Stimulated activated CD4-positive, alpha-beta T cell treated with anti-CD3 and anti-CD28 coated beads, Interleukin-2, amount 100 ng/mL, for 24 hours (primary cell): ENCODE measurements at regions not wholly inside any gene's neighbourhood (a gene's known extent, or its start where the extent isn't known, plus 50 kb on each side); places are given as distances from the start of the nearest gene placed in this dataset.
"Not testable (repeated sequence)": the region's sequence is repeated elsewhere in the genome, so short reads cannot be mapped to it uniquely, and the experiment has no call there.

Experiments used
- DNase-seq, 2 donors: peaks; one replicate each; pipeline ENCODE4 v3.0.0-alpha.2; 2020

- no peak for DNase-seq
Observed at GRCh38 chr12:84117190-84117589, 795.4 kb downstream of the SLC6A15 start.

- no peak for DNase-seq
Observed at GRCh38 chr12:84113666-84114065, 798.9 kb downstream of the SLC6A15 start.

- not testable (repeated sequence) for DNase-seq
Observed at GRCh38 chr12:84103886-84104285, 808.7 kb downstream of the SLC6A15 start.

GRCh38 chr12:84101963-84102362 lies 810.6 kb downstream of the SLC6A15 start:
- DNase-seq: not testable (repeated sequence)

- DNase-seq: not testable (repeated sequence)
Observed at GRCh38 chr12:84099591-84099990, 813.0 kb downstream of the SLC6A15 start.

GRCh38 chr12:84091651-84092050 lies 820.9 kb downstream of the SLC6A15 start:
- DNase-seq: no peak

DNA sequence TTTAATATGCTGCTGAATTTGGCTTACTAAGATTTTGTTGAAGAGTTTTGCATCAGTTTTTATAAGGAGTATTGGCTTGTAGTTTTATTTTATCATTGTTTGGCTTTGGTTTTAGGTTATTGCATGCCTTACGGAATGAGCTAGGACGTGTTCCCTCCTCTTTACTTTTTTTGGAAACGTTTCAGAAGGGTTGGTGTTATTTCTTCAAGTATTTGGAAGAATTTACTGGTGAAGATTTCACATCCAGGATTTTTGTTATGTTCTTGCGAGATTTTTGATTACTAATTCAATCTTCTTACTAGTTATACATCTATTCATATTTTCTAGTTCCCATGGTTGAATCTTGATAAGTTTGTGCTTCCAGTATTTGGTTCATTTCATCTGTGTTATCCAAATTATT lies 823.2 kb downstream of the SLC6A15 start:
- DNase-seq: no peak

- no peak for DNase-seq
Observed at GRCh38 chr12:84085046-84085445, 827.6 kb downstream of the SLC6A15 start.

DNA sequence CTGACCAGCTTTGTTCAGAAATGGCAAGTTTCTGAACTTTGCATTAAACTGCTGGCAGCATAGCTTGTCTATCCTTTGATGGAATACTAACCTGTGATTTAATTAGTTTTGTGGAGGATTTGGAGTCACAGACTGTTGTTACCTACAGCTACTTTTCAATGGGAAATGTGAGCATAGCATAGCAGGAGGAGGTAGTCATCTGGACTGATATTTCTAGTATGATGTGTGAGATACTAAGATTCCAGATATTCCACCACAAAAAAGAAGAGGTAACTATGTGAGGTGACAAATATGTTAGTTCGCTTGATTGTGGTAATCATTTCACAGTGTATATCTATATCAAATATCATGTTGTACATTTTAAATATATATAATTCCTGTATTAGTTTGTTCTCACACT lies 833.0 kb downstream of the SLC6A15 start:
- no peak for DNase-seq

DNA sequence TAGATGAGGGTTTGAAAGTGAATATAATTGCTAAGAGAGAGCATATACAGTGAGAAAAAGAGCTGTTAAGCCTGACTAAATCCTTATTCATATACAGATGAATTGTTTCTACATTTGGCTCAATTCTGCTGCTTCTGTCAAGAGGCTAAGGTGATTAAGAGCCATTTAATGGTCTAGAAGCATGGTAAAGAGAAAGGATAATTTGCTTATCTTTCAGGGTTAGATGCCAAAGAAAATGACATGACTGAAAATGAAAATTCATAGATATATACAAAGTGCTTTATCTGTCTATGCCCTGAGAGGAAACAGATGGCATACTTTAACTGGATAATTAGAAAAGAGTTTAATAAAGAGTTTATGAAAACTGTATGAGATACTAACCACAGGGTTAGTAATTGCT lies 834.9 kb downstream of the SLC6A15 start:
- DNase-seq: no peak

DNA sequence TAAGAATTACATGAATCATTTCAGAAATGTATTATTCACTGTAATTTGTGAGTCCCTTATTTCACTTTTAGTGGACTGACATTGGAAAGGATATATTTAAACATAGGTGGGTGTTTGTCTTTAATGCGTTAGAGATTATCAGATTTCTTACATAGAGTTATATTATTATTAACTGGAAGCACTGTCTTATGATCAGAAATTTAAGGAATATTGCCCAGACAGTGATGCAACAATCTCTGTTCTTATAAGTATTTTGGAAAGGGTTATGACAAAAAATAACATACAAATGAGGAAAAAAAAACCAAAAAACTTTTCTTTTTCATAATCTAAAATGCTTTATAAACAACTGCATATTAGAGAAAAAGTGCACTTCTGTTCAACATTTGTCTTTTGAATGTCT lies 836.6 kb downstream of the SLC6A15 start:
- no peak for DNase-seq

DNA sequence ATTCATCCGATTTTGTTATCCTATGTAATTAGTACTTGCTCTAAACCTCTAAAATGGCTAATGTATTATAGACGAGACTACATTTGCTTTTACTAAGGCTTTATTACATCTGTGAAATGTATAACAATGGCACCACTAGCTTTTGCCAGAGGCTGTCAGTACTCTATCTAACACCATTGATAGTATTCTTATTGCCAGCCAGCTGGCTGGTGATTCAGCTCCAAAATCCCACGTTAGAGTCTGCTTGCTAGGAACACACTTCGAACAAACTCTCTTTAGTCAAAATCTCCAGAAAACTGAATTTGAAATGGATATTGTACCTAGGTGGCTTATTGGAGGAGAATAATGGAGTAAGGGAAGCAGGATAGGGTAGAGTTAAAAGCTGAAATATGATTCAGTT lies 839.2 kb downstream of the SLC6A15 start:
- no peak for DNase-seq

DNA sequence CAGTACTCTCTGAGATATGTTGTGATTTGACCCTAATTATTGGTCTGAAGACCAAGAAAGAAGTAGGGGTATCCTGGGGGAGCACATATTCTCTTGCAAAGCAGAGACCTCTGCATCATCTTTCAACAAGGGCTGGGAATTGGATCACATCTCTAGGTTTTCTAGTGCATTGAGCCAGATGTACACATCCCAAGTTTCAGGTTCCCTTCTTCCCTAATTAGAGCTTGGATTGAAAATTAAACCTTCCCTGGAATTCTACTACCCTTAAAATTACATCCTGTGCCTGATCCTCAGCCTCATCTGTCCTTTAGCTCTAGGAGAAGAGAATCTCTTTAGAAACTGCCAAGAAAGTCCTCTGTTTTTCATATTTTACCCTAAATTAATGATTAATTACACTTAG lies 839.6 kb downstream of the SLC6A15 start:
- DNase-seq: no peak

DNA sequence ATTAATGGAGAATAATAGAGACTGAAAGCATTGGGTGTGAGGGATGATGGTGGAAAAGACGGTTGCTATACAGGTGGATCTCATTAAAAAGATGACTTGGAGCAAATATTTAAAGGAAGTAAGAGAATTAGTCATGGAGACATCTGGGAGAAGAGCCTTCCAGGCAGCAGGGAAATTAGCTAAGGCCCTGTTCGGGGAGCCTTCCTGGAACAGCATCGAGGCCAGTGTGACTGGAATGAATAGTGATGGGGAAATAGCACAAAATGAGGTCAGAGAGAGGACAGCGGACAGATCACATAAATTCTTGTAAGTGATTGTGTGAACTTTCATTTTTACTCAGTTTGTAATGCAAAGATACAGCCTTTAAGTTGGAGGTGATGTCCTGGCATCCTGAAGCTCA lies 842.3 kb downstream of the SLC6A15 start:
- no peak for DNase-seq

DNA sequence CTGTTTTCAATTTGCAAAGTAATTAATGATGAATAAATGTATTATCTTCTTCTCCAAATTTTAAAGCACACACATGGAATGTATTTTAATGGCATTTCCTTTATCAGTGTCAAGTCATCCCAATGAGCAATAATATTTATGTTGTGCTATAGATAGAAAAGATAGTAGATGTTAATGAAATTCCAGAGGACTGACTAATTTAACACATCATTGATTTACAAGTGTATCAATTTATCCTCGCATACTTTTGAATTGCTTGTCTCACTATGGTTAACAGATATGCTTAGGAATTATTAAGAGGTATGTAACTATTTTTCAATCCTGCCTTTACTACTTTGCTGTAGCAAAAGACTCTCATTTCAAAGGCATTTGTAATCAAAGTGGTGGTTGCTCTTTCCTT lies 842.9 kb downstream of the SLC6A15 start:
- DNase-seq: no peak

DNA sequence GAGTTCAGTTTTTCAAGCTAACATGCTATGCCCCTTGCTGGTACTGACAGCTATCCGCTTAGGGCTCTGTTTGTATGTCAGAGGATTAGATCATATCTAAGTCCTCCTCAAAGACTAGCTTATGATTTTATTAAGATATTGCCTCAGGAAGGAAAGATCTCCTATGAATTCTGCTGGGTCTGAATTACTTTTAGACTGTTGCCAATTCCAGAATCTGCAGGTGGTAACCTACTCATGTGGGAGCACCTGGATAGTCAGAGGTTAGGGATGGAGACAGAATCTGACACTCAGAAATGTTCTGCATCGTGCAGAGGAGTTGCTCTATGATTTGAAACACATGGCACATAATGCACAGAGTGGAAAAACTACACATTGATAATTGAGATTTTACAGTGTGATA lies 843.4 kb downstream of the SLC6A15 start:
- DNase-seq: no peak

- no peak for DNase-seq
Observed at GRCh38 chr12:84058136-84058535, 854.5 kb downstream of the SLC6A15 start.

DNA sequence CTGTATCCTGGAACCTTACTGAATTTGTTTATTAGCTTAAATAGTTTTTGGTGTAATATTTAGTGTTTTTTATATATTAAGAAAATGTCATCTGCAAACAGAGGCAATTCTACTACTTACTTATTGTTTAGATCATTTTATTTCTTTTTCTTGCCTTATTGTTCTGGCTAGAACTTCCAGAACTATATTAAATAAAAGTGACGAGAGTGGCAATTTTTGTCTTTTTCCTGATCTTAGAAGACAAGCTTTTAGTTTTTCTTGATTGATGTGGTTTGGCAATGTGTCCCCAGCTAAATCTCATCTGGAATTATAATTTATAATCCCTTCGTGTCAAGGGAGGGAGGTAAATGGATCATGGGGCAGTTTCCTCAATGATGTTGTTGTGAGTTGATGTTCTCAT lies 857.8 kb downstream of the SLC6A15 start:
- no peak for DNase-seq

DNA sequence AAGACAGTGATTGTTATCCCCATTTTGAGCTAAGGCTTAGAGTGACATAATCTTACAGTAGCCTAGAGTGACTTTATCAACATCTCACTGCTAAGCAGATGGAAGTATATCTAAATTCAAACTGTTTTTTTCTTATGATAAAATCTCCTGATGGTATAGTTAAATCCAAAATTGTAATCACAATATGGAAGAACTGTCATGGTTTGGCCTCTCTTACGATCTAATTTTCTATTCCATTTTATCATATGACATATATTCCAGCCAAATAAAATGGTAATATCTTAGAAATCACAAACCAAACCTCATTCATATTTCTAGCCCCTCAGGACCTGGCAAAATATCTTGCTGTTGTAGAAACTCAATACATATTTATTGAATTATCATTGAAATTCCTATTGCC lies 864.7 kb downstream of the SLC6A15 start:
- no peak for DNase-seq

- no peak for DNase-seq
Observed at GRCh38 chr12:84046859-84047258, 865.7 kb downstream of the SLC6A15 start.

- no peak for DNase-seq
Observed at GRCh38 chr12:84043355-84043754, 869.2 kb downstream of the SLC6A15 start.

GRCh38 chr12:84038242-84038641 lies 874.4 kb downstream of the SLC6A15 start:
- DNase-seq: no peak

GRCh38 chr12:84036912-84037311 lies 875.7 kb downstream of the SLC6A15 start:
- no peak for DNase-seq

DNA sequence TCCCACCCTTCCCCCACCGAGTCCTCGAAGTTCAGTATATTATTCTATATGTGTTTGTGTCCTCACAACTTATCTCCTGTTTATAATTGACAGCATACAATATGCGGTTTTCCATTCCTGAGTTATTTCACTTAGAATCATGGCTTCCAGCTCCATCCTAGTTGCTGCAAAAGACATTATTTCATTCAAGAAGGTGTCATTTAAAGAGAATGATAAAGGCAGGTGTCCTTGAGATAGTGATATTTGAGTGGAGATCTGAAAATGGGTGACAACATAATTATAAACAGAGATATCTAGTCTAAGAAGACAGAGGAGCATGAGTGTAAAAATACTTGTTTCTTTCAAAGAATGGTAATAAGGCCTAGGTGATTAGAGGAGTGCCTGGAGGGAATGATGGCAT lies 876.8 kb downstream of the SLC6A15 start:
- DNase-seq: no peak

DNA sequence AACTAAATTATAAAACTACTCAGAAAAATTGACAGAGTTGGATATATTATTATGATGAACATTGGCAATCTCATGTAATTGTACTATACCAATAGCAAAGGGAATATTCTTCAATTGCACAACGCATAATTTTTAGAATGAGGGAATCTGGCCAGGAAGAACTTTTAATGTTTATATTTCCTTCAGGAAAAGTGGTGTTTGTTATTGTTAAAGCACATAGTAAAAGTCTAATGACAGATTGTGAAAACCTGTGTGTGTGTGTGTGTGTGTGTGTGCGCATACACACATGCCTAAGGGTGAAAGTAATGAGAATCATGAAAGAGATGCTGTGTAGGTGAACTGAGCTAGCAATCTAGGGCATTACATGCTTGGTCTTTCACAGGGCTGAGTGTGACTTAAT lies 877.7 kb downstream of the SLC6A15 start:
- DNase-seq: no peak

GRCh38 chr12:84033162-84033561 lies 879.4 kb downstream of the SLC6A15 start:
- no peak for DNase-seq
